K562 (cell line): ENCODE measurements at regions not wholly inside any gene's neighbourhood (a gene's known extent, or its start where the extent isn't known, plus 50 kb on each side); places are given as distances from the start of the nearest gene placed in this dataset.

Experiments used
- ATAC-seq: fragments of 200-7000 bp; cut with Tn5 transposase; 3 replicates; pipeline ENCODE4 v1.9.1; 2020; ENCODE audit warnings: moderate library complexity
- BruUV-seq: library from RNA; stranded (reverse); fragments of 400-500 nt; replicated peaks from 2 replicates; lab custom pipeline; 2021; lab: Mats Ljungman, UMichigan
- CTCF ChIA-PET: fragments of 300-600 bp; formaldehyde crosslinking; extraction: SDS; loops from one replicate; lab custom pipeline; 2021; ENCODE audit warnings: low intra/inter-chr PET ratio; lab: Yijun Ruan, JAX
- POLR2A ChIA-PET: fragments of 300-600, 350-650 bp; sonication (Branson Sonifier 250); formaldehyde crosslinking; extraction: SDS; loops from one replicate; lab custom pipeline; 2021; ENCODE audit warnings: antibody characterized with exemption, inconsistent platforms; lab: Yijun Ruan, JAX
- DNase-seq, 4 experiments: peaks; one replicate each; pipeline versions ENCODE4 v3.0.0 to v3.0.0-alpha.2; 2011 to 2018; ENCODE audit warnings: low spot score in 3 of 4, mixed read lengths in 3 of 4; ENCODE audit errors: extremely low read depth in 1 of 4
- FAIRE-seq: peaks from 2 replicates; lab custom pipeline; 2011; peaks lifted over from hg19 to GRCh38; lab: Jason Lieb, UNC
- H2AFZ ChIP-seq: 2 replicates; pipeline ENCODE4 v1.6.0; 2011; ENCODE audit warnings: low read depth, low read length, control low read depth, inconsistent platforms
- H3K27ac ChIP-seq: fragments of 200-600 bp; 3 replicates; pipeline ENCODE4 v1.8.0; 2011; ENCODE audit warnings: low read depth, mild to moderate bottlenecking, control low read depth, inconsistent platforms, low read length, moderate library complexity, mixed read lengths; ENCODE audit errors: extremely low read depth
- H3K27me3 ChIP-seq, 2 experiments: fragments of 300-600 bp in 1 of 2; 2 replicates in 1 of 2; 3 replicates in 1 of 2; pipeline versions ENCODE4 v1.6.0 to v1.8.0; 2011; ENCODE audit warnings: inconsistent platforms in 2 of 2, low read length in 2 of 2, mild to moderate bottlenecking in 1 of 2, mixed read lengths in 1 of 2, moderate library complexity in 1 of 2; ENCODE audit not compliant: control insufficient read depth in 2 of 2, insufficient read depth in 2 of 2
- H3K36me3 ChIP-seq: fragments of 300-600 bp; 3 replicates; pipeline ENCODE4 v1.8.0; 2011; ENCODE audit warnings: mild to moderate bottlenecking, low read length, inconsistent platforms; ENCODE audit not compliant: control insufficient read depth, insufficient read depth
- H3K4me1 ChIP-seq, 2 experiments: fragments of 200-600 bp in 1 of 2; replicated peaks in 1 of 2; 2 replicates in 1 of 2; 3 replicates in 1 of 2; pipeline versions ENCODE4 v1.5.1 to v1.8.0; 2011; ENCODE audit warnings: inconsistent platforms in 2 of 2, low read length in 2 of 2, mild to moderate bottlenecking in 1 of 2, mixed read lengths in 1 of 2, moderate library complexity in 1 of 2; ENCODE audit not compliant: control insufficient read depth in 2 of 2, insufficient read depth in 2 of 2
- H3K4me2 ChIP-seq: 2 replicates; pipeline ENCODE4 v1.6.1; 2011; ENCODE audit warnings: low read length, control low read depth, inconsistent platforms, mixed read lengths; ENCODE audit not compliant: insufficient read depth
- H3K4me3 ChIP-seq: fragments of 200-600 bp; sonication (generic), shearing (Covaris generic); 2 replicates; pipeline ENCODE4 v1.5.1; 2016; ENCODE audit warnings: control low read depth, inconsistent platforms
- H3K79me2 ChIP-seq: fragments of 200-600 bp; 3 replicates; pipeline ENCODE4 v1.8.0; 2011; ENCODE audit warnings: low read length, inconsistent platforms; ENCODE audit not compliant: control insufficient read depth, insufficient read depth
- H3K9ac ChIP-seq, 2 experiments: 2 replicates each; pipeline versions ENCODE4 v1.6.0 to v1.6.1; 2011; ENCODE audit warnings: low read depth in 2 of 2, low read length in 2 of 2, control low read depth in 1 of 2, inconsistent platforms in 1 of 2, mild to moderate bottlenecking in 1 of 2, mixed read lengths in 1 of 2; ENCODE audit not compliant: insufficient read depth in 1 of 2
- H3K9me1 ChIP-seq: one replicate; pipeline ENCODE4 v1.6.0; 2011; ENCODE audit warnings: inconsistent platforms, mild to moderate bottlenecking, low read length, moderate library complexity; ENCODE audit not compliant: control insufficient read depth, insufficient read depth
- H3K9me3 ChIP-seq: replicated peaks from 2 replicates; pipeline ENCODE4 v1.5.1; 2011; ENCODE audit warnings: low read depth, low read length, inconsistent platforms; ENCODE audit not compliant: control insufficient read depth, insufficient read depth
- H4K20me1 ChIP-seq: replicated peaks from 2 replicates; pipeline ENCODE4 v1.6.1; 2011; ENCODE audit warnings: low read length, inconsistent platforms, mixed read lengths; ENCODE audit not compliant: control insufficient read depth, insufficient read depth
- BHLHE40 ChIP-seq: IDR thresholded peaks from 2 replicates; pipeline ENCODE4 v1.6.1; 2011; ENCODE audit warnings: low read length, improper control_type of control experiment
- CREB3L1 ChIP-seq: fragments of 450-650 bp; IDR thresholded peaks from 2 replicates; pipeline ENCODE4 v1.6.1; 2014; ENCODE audit warnings: low read depth, mild to moderate bottlenecking, moderate library complexity, borderline replicate concordance
- DPF2 ChIP-seq: fragments of 450-650 bp; IDR thresholded peaks from 2 replicates; pipeline ENCODE4 v1.6.1; 2016
- ELF1 ChIP-seq: fragments of 200-800 bp; sonication (Bioruptor generic); IDR thresholded peaks from 2 replicates; pipeline ENCODE4 v1.6.1; 2016; ENCODE audit warnings: missing genetic modification characterization, missing compliant biosample characterization
- FIP1L1 ChIP-seq: fragments of 200-400 bp; formaldehyde crosslinking; IDR thresholded peaks from 2 replicates; pipeline ENCODE4 v1.6.1; 2018; ENCODE audit warnings: mild to moderate bottlenecking, low read depth, low read length; ENCODE audit not compliant: poor library complexity, severe bottlenecking
- FOXJ3 ChIP-seq: sonication (generic); formaldehyde crosslinking; IDR thresholded peaks from 2 replicates; pipeline ENCODE4 v1.4.0; 2020; ENCODE audit warnings: mild to moderate bottlenecking, missing genetic modification reagents
- FOXP1 ChIP-seq: sonication (generic); formaldehyde crosslinking; IDR thresholded peaks from 2 replicates; pipeline ENCODE4 v1.8.0; 2022; ENCODE audit warnings: mild to moderate bottlenecking, missing genetic modification reagents
- MTA3 ChIP-seq: fragments of 450-650 bp; formaldehyde crosslinking; IDR thresholded peaks from 2 replicates; pipeline ENCODE4 v1.6.1; 2017; ENCODE audit warnings: mild to moderate bottlenecking, borderline replicate concordance
- NCOA6 ChIP-seq: fragments of 450-650 bp; IDR thresholded peaks from 2 replicates; pipeline ENCODE4 v1.6.1; 2017; ENCODE audit warnings: mild to moderate bottlenecking
- NFIX ChIP-seq: fragments of 250-450 bp; sonication (Bioruptor Pico); IDR thresholded peaks from 2 replicates; pipeline ENCODE4 v1.4.0; 2020; ENCODE audit warnings: low read depth, mild to moderate bottlenecking, moderate library complexity
- POLR2AphosphoS2 ChIP-seq: IDR thresholded peaks from 2 replicates; pipeline ENCODE4 v1.6.1; 2012; ENCODE audit warnings: low read length, improper control_type of control experiment
- SAP30 ChIP-seq: fragments of 200-600 bp; sonication (generic); IDR thresholded peaks from 2 replicates; pipeline ENCODE4 v1.6.1; 2012; ENCODE audit warnings: borderline replicate concordance, low read depth, mild to moderate bottlenecking, moderate library complexity, low read length, control low read depth, inconsistent platforms; ENCODE audit not compliant: insufficient read depth, poor library complexity, severe bottlenecking
- ZBTB17 ChIP-seq: fragments of 450-650 bp; formaldehyde crosslinking; IDR thresholded peaks from 2 replicates; pipeline ENCODE4 v1.4.0; 2020; ENCODE audit warnings: mild to moderate bottlenecking
- ZBTB7A ChIP-seq: IDR thresholded peaks from 2 replicates; pipeline ENCODE4 v1.6.1; 2011; ENCODE audit warnings: low read depth, mild to moderate bottlenecking, low read length, moderate library complexity, borderline replicate concordance; ENCODE audit not compliant: control insufficient read depth
- ZMIZ1 ChIP-seq, 2 experiments: fragments of 150-350 bp in 1 of 2; IDR thresholded peaks; 2 replicates each; pipeline ENCODE4 v1.6.1; 2012 to 2016; ENCODE audit warnings: low read depth in 2 of 2, low read length in 2 of 2, mild to moderate bottlenecking in 1 of 2, moderate library complexity in 1 of 2
- ZNF57 ChIP-seq: fragments of 450-650 bp; formaldehyde crosslinking; IDR thresholded peaks from 2 replicates; pipeline ENCODE4 v1.4.0; 2020; ENCODE audit warnings: mild to moderate bottlenecking, moderate library complexity
- ZNF644 ChIP-seq: fragments of 200-800 bp; sonication (Bioruptor generic); IDR thresholded peaks from 2 replicates; pipeline ENCODE4 v1.6.1; 2016; ENCODE audit warnings: low read depth, missing genetic modification characterization, missing compliant biosample characterization
- WGBS: fragments of 100-300 bp; shearing (Covaris generic); methylation state at CpG from one replicate; pipeline ENCODE4 v1.1.6; 2016; ENCODE audit warnings: low coverage, mixed read lengths; ENCODE audit not compliant: insufficient coverage; ENCODE audit errors: missing lambda C conversion rate; 5-methylcytosine and 5-hydroxymethylcytosine counted together
- in situ Hi-C: fragments of 300-500 bp; cut with MboI; formaldehyde crosslinking; loops from 4 replicates; pipeline ENCODE4 v1.15.0; 2018; ENCODE audit warnings: inconsistent platforms, mixed read lengths
- intact Hi-C: fragments of 100-400 bp; cut with micrococcal nuclease; formaldehyde crosslinking; loops from 2 replicates; pipeline ENCODE4 v1.14.2; 2022

DNA sequence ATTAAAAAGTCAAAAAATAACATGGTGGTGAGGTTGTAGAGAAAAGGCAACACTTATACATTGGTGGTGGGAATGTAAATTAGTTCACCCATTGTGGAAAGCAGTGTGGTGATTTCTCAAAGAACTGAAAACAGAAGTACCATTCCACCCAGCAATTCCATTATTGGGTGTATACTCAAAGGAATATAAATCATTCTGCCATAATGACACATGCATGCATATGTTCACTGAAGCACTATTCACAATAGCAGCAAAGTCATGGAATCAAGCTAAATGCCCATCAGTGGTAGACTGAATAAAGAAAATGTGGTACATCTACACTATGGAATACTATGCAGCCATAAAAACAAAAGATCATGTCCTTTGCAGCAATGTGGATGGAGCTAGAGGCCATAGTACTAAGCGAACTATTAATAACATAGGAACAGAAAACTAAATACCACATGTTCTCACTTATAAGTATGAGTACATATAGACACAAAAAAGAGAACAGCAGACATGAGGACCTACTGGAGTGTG, 66.1 kb upstream of the MKLN1 start (continued):
- TF ChIP-seq MTA3 = no peak

DNA sequence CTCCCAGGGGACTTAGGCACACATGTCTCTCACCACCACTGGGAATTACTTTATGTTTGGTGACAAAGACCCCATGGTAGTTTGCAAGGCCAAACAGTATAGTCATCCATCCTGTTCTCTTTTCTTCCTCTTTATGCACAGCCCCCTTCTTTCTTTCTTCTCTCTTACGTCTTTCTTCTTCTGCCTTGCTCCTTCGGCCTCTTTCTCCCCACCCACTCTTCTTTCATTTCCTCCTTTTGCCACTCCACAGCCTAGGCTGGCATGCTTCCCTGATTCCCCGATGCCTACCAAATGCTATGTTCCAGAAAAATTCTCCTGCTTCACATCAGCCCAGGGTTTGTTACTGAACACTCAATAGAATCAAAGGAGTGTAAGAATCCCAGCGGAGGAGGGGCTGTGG, 62.4 kb upstream of the MKLN1 start:
- Histone ChIP-seq H3K27me3 (peaks cover 7 to 16% of the 10 kb centered on the region in 2 experiments; a peak in 4 of 5 replicates), H3K79me2 (no peaks in the 10 kb centered on the region), H3K36me3 (no peaks in the 10 kb centered on the region), H4K20me1 (no peaks in the 10 kb centered on the region), H3K4me2 (no peak overlapping the region), H3K4me3 (no peak overlapping the region), H3K4me1 (no peaks in the 10 kb centered on the region), H3K9ac (no peak overlapping the region), H3K9me1 (no peaks in the 10 kb centered on the region), H2AFZ (no peak overlapping the region), H3K27ac (no peak overlapping the region), H3K9me3 (no peaks in the 10 kb centered on the region)
- in situ Hi-C loops (no loop called here), intact Hi-C loops (no loop called here)
- WGBS = 2% methylated on average over 4 of the region's 4 CpGs
- TF ChIP-seq ZMIZ1 (IDR thresholded peaks at IDR 0.05; ENCODE audit: low read depth in 2 of 2, low read length in 2 of 2) (no peak), ZBTB7A (no peak), ZBTB17 (CRISPR knock-in tag) (no peak), FIP1L1 (no peak), FOXP1 (CRISPR knock-in tag) (no peak), NCOA6 (no peak), POLR2AphosphoS2 (no peak), NFIX (CRISPR knock-in tag) (no peak), CREB3L1 (no peak), FOXJ3 (CRISPR knock-in tag) (no peak), ZNF644 (tag) (no peak), ZNF57 (no peak), ELF1 (tag) (no peak), DPF2 (no peak), BHLHE40 (no peak), SAP30 (no peak)
- CTCF ChIA-PET = interaction anchor here (0.6 kb wide), 1 partner anchor 471 kb away, joined by 3 read pairs; no protein-coding TSS in a partner anchor
- BruUV-seq = no TSS peak
- ATAC-seq (no peak), FAIRE-seq (no peak), DNase-seq (no peak)
- POLR2A ChIA-PET = no interaction called here
